ENCODE measurements at regions not wholly inside any gene's neighbourhood (a gene's known extent, or its start where the extent isn't known, plus 50 kb on each side); places are given as distances from the start of the nearest gene placed in this dataset.

DNA sequence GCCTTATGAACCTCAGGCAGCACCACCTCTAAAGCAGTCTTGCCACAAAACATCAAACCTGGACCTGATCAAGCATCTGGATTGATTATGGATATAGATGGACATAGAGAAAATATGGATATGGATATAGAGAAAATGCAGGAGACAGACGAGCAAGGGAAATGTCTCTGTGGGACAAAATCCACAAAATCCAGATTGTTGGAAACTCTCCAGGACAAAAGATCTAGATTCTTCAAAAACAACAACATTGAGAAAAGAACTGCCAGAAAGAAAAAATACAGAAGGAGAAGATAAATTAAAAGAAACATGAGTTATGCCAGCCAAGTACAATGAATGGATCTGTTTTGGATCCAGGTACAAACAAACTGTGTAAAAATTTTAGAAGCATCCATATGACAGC is 1176.5 kb downstream of the UQCRFS1 start:
- TF ChIP-seq, protein P1, sequence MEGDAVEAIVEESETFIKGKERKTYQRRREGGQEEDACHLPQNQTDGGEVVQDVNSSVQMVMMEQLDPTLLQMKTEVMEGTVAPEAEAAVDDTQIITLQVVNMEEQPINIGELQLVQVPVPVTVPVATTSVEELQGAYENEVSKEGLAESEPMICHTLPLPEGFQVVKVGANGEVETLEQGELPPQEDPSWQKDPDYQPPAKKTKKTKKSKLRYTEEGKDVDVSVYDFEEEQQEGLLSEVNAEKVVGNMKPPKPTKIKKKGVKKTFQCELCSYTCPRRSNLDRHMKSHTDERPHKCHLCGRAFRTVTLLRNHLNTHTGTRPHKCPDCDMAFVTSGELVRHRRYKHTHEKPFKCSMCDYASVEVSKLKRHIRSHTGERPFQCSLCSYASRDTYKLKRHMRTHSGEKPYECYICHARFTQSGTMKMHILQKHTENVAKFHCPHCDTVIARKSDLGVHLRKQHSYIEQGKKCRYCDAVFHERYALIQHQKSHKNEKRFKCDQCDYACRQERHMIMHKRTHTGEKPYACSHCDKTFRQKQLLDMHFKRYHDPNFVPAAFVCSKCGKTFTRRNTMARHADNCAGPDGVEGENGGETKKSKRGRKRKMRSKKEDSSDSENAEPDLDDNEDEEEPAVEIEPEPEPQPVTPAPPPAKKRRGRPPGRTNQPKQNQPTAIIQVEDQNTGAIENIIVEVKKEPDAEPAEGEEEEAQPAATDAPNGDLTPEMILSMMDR (IDR thresholded peaks at IDR 0.05; ENCODE audit: low read depth, low read length, missing control alignments) = no peak
- H3K4me3 ChIP-seq (ENCODE audit: low read depth, low read length) = no peak overlapping the region
- DNase-seq (ENCODE audit: low read depth) = no peak

DNA sequence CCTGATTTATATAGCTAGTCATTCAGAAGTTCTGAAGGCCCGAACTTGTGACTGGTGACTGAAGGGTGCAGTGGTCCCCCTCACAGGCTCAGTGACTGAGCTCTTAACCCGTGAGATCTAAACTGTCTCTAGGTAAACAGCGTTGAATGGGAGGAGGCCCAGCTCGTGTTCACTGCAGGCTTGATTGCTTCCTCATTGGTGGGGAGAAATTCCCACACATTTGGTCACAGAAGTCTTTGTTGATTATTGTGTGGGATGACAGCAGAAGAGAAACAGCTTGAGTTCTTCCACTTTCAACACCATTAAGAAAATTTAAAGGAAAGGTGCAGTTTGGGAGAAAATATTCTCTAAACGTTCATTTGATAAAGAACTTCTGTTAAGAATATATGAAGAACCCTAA is 1178.0 kb downstream of the UQCRFS1 start:
- DNase-seq (ENCODE audit: low read depth) = no peak
- TF ChIP-seq, protein P1 (IDR thresholded peaks at IDR 0.05; ENCODE audit: low read depth, low read length, missing control alignments) = no peak
- H3K4me3 ChIP-seq (ENCODE audit: low read depth, low read length) = no peak overlapping the region

DNA sequence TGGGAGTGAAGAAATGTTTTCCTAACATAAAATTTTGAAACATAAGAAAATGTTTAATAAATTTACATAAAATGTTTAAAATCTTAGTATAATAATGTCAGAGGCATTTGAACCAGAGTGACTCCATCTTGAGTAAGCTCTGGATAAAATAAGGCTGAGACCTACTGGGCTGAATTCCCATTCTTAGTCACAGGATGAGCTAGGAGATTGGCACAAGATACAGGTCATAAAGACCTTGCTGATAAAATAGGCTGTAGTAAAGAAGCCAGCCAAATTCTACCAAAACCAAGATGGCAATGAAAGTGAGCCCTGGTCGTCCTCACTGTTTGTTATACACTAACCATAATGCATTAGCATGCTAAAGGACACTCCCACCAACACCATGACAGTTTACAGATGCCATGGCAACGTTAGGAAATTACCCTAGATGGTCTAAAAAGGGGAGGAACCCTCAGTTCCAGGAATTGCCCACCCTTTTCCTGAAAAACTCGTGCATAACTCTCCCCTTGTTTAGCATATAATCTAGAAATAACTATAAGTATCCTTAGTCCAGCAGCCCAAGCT is 1184.0 kb downstream of the UQCRFS1 start:
- no peak for DNase-seq (ENCODE audit: low read depth)
- TF ChIP-seq, protein P1 (IDR thresholded peaks at IDR 0.05; ENCODE audit: low read depth, low read length, missing control alignments) = no peak
- no peak overlapping the region for H3K4me3 ChIP-seq (ENCODE audit: low read depth, low read length)

DNA sequence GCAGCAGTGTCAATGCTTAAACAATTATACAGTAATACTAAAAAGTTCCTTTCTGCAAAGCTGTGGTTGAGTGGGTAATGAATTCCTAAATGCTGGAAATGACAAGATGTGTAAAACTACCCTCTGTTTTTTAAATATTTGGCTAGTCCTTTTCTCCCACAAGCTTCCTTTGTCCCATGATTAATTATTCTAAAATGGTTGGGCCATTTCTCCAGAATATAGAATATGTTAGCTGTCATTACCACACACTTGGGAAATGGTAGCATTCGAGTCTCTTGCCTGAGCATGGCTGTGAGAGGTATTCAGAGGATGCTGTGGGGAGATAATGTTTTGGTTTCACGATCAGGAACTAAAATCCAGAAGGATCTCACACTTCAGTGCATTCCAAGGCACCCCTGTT is 1185.8 kb downstream of the UQCRFS1 start:
- no peak for DNase-seq (ENCODE audit: low read depth)
- H3K4me3 ChIP-seq (ENCODE audit: low read depth, low read length) = no peak overlapping the region
- TF ChIP-seq, protein P1 (IDR thresholded peaks at IDR 0.05; ENCODE audit: low read depth, low read length, missing control alignments) = no peak

- no peak overlapping the region for H3K4me3 ChIP-seq (ENCODE audit: low read depth, low read length)
- TF ChIP-seq, protein P1 (IDR thresholded peaks at IDR 0.05; ENCODE audit: low read depth, low read length, missing control alignments) = no peak
Observed at GRCh38 chr19:28026636-28027035, 1186.3 kb downstream of the UQCRFS1 start.

DNA sequence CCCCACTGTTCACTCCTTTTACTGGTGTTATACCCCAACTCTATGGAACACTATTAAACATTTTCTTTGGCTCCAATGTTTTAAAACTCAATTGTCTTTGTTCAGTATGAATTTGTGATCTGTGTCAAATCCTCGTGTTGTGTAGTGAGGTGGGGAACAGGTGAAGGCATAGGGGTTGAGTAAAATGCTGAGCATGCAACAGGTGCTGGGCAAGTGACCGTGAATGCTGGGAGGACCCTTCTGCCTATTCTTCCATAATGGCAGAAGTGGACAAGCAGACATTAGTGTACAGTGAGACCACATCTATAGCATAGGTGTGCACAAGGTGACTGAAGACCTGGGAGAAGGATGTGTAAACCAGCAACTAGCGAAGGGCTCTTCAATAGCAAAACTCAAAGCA is 1188.0 kb downstream of the UQCRFS1 start:
- no peak overlapping the region for H3K4me3 ChIP-seq (ENCODE audit: low read depth, low read length)
- TF ChIP-seq, protein P1 (IDR thresholded peaks at IDR 0.05; ENCODE audit: low read depth, low read length, missing control alignments) = no peak
- no peak for DNase-seq (ENCODE audit: low read depth)

More at GRCh38 chr19:28026636-28027035, 1186.3 kb downstream of the UQCRFS1 start:
- no peak for DNase-seq (ENCODE audit: low read depth)

DNA sequence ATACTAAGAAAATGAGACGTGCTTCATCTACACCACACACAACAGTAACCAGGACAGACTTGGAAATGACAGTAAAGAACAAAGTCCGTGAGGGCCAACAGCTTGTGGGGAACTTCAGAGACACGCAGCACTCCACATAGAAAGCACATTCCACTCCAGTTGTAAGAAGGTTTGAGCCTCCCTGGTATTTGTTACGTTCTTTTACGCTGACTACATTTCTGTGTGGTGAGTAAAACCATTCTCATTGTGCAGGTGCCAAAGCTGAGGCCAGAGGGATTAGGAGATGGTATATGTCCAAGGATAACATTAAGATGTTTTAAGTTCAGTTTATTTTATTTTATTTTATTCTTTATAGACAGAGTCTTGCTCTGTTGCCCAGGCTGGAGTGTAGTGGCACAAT is 1189.9 kb downstream of the UQCRFS1 start:
- no peak overlapping the region for H3K4me3 ChIP-seq (ENCODE audit: low read depth, low read length)
- DNase-seq (ENCODE audit: low read depth) = no peak
- TF ChIP-seq, protein P1 (IDR thresholded peaks at IDR 0.05; ENCODE audit: low read depth, low read length, missing control alignments) = no peak
